Suprapubic skin (tissue), 3 donors: ENCODE measurements at regions not wholly inside any gene's neighbourhood (a gene's known extent, or its start where the extent isn't known, plus 50 kb on each side); places are given as distances from the start of the nearest gene placed in this dataset.

Experiments used
- EP300 ChIP-seq: sonication (generic); formaldehyde crosslinking; IDR thresholded peaks from one replicate; pipeline ENCODE4 v1.6.1; 2017; ENCODE audit warnings: antibody characterized with exemption
- POLR2A ChIP-seq, 2 donors: fragments of 450-650 bp; IDR thresholded peaks; one replicate each; pipeline ENCODE4 v1.6.1; 2017; ENCODE audit warnings: antibody characterized with exemption in 2 of 2, mild to moderate bottlenecking in 2 of 2, moderate library complexity in 2 of 2
- TF ChIP-seq, protein P1 (sequence below), 2 donors: fragments of 200-600 bp in 1 of 2; fragments of 450-650 bp in 1 of 2; sonication (generic) in 1 of 2; IDR thresholded peaks; one replicate each; pipeline ENCODE4 v1.5.1; 2016 to 2019; ENCODE audit warnings: antibody characterized with exemption in 2 of 2, mild to moderate bottlenecking in 1 of 2, moderate library complexity in 1 of 2

DNA sequence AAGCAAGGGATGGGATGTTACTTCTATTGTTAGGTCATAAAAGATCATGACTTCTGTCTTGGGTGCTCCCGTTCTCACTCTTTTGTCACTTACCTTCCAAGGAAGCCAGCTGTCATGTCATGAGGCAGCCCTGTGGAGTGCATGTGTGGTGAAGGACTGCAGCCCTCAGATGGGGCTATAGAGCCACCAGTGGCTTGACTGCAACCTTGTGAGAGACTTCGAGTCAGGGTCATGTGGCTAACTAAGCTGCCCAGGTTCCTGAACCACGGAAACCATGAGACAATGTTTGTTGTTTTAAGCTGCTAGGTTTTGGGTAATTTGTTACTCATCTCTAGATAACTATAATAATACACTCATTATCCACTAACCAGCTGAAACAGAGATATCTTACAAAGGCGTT, 477.1 kb downstream of the BTBD3 start:
- TF ChIP-seq, protein P1, sequence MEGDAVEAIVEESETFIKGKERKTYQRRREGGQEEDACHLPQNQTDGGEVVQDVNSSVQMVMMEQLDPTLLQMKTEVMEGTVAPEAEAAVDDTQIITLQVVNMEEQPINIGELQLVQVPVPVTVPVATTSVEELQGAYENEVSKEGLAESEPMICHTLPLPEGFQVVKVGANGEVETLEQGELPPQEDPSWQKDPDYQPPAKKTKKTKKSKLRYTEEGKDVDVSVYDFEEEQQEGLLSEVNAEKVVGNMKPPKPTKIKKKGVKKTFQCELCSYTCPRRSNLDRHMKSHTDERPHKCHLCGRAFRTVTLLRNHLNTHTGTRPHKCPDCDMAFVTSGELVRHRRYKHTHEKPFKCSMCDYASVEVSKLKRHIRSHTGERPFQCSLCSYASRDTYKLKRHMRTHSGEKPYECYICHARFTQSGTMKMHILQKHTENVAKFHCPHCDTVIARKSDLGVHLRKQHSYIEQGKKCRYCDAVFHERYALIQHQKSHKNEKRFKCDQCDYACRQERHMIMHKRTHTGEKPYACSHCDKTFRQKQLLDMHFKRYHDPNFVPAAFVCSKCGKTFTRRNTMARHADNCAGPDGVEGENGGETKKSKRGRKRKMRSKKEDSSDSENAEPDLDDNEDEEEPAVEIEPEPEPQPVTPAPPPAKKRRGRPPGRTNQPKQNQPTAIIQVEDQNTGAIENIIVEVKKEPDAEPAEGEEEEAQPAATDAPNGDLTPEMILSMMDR (IDR thresholded peaks at IDR 0.05), result no peak
- TF ChIP-seq POLR2A (IDR thresholded peaks at IDR 0.05) (no peak), EP300 (no peak)
